GM12875 (cell line): ENCODE measurements at regions not wholly inside any gene's neighbourhood (a gene's known extent, or its start where the extent isn't known, plus 50 kb on each side); places are given as distances from the start of the nearest gene placed in this dataset.

Experiments used
- H3K4me3 ChIP-seq: one replicate; pipeline ENCODE4 v1.5.1; 2011; ENCODE audit warnings: low read depth, low read length, control low read depth
- TF ChIP-seq, protein P1 (sequence below): IDR thresholded peaks from 2 replicates; pipeline ENCODE4 v1.5.1; 2011; ENCODE audit warnings: low read depth, mild to moderate bottlenecking, control low read depth, inconsistent platforms, low read length, moderate library complexity, borderline replicate concordance; ENCODE audit not compliant: insufficient read depth

GRCh38 chr11:37223962-37224361 is 625.9 kb upstream of the RAG2 start:
- TF ChIP-seq, protein P1, sequence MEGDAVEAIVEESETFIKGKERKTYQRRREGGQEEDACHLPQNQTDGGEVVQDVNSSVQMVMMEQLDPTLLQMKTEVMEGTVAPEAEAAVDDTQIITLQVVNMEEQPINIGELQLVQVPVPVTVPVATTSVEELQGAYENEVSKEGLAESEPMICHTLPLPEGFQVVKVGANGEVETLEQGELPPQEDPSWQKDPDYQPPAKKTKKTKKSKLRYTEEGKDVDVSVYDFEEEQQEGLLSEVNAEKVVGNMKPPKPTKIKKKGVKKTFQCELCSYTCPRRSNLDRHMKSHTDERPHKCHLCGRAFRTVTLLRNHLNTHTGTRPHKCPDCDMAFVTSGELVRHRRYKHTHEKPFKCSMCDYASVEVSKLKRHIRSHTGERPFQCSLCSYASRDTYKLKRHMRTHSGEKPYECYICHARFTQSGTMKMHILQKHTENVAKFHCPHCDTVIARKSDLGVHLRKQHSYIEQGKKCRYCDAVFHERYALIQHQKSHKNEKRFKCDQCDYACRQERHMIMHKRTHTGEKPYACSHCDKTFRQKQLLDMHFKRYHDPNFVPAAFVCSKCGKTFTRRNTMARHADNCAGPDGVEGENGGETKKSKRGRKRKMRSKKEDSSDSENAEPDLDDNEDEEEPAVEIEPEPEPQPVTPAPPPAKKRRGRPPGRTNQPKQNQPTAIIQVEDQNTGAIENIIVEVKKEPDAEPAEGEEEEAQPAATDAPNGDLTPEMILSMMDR = no peak

GRCh38 chr11:37203006-37203405 is 605.0 kb upstream of the RAG2 start:
- H3K4me3 ChIP-seq = no peak overlapping the region
- TF ChIP-seq, protein P1 = no peak

More at GRCh38 chr11:37223962-37224361, 625.9 kb upstream of the RAG2 start:
- H3K4me3 ChIP-seq = no peak overlapping the region

- H3K4me3 ChIP-seq = no peak overlapping the region
- TF ChIP-seq, protein P1 = no peak
These were observed 601.0 kb upstream of the RAG2 start for GRCh38 chr11:37199082-37199481.

DNA sequence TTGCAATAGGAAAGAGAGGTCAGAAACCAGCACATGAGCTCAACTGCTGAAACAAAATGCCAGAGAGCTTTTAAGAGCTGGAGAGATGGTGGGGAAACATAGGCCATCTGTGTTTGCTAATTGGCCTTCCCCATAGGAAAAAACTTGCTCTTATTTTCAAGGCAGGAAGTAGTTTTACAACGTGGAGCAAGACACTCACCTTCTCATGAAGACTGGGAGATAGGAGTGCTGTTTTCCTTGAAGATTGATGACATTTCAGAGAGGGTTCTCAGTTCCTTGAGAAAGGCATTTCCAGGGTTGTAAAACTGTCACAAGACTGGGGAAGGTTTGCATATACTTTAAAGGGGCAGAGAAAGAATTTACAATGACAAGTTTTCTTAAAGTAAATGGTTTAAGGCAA is 586.3 kb upstream of the RAG2 start:
- no peak overlapping the region for H3K4me3 ChIP-seq
- TF ChIP-seq, protein P1 = no peak

DNA sequence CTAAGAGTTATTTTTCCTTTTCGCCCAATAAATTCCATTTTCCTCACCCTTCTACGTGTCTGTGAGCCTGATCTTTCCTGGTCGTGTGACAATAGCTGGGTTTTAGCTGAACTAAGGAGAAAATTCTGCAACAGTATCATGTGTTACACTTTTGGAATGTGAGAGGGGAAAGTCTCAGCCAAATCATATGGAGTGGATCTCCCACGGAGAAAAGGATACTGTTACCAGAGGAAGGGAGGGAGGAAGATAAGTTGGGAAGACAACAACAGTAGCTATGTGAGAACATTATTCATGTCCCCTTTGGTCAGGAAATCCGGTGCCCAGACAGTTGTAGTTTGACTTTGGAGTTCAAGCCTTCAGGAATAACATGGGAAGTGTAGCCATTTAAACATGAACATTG is 584.0 kb upstream of the RAG2 start:
- TF ChIP-seq, protein P1 = no peak
- H3K4me3 ChIP-seq = no peak overlapping the region

- TF ChIP-seq, protein P1 = no peak
- H3K4me3 ChIP-seq = no peak overlapping the region
These were observed 579.7 kb upstream of the RAG2 start for GRCh38 chr11:37177721-37178120.

DNA sequence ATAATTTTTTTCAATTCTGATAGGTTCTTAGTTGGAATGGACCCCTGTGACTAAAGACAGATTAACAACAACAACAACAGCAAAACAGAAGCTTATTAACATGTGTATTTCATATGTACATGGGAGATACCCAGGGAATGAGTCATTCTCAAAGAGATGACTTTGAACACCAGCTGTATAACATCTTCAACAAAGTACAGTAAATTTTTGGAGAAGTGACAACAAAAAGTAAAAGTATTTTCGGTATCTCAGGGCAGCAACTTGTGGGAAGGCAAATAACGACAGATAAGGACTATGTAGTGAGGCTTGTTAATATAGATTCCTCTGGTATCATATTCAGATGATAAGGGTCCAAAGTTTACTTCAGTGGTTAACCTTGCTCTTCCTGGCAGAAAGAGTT is 573.4 kb upstream of the RAG2 start:
- TF ChIP-seq, protein P1 = no peak
- H3K4me3 ChIP-seq = no peak overlapping the region
